GM18858 (cell line): ENCODE measurements at regions not wholly inside any gene's neighbourhood (a gene's known extent, or its start where the extent isn't known, plus 50 kb on each side); places are given as distances from the start of the nearest gene placed in this dataset.

Experiments used
- ATAC-seq: cut with Tn5 transposase; IDR thresholded peaks from one replicate; pipeline ENCODE4 v1.9.1; 2021; ENCODE audit not compliant: unreplicated experiment

DNA sequence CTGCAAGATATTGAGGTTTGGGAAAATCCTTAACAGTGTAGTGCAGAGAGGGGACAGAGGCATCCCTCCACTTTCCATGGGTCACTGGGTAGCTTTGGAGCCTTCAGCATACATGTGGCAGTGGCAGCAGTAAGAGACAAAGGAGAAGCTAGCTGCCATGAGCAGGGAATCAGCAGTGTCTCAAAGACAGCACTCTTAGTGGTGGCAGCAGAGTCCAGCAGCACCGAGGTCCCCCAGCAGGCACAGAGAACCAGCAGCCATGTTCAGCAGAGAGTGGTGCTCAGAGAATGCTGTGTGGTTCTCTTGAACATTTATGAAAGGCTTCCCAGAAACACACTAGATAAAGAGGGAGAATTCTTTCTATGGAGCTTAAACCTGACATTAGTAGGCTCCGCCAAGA is 308.5 kb downstream of the CENPC start:
- no peak for ATAC-seq

- ATAC-seq = no peak
These were observed 309.0 kb downstream of the CENPC start for GRCh38 chr4:67236318-67236717.

- no peak for ATAC-seq
These were observed 311.0 kb downstream of the CENPC start for GRCh38 chr4:67234296-67234695.

DNA sequence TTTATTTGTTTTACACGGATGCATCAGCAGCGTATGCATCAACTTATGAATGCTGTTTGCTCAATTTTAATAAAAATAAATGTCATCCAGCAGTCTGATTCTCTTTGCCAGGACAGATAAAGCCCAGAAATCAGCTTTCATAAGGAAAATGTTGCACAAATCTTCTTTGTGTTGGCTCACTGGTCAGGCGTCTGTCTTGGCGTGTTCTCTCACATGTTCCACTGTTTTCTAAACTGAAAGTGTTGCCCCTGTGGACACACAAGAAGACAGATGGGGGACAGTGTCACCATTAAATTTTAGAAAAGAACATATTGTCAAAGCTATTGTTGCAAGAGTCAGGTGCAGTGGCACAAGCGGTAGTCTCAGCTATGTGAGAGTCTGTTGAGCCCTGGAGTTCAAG is 316.2 kb downstream of the CENPC start:
- no peak for ATAC-seq

DNA sequence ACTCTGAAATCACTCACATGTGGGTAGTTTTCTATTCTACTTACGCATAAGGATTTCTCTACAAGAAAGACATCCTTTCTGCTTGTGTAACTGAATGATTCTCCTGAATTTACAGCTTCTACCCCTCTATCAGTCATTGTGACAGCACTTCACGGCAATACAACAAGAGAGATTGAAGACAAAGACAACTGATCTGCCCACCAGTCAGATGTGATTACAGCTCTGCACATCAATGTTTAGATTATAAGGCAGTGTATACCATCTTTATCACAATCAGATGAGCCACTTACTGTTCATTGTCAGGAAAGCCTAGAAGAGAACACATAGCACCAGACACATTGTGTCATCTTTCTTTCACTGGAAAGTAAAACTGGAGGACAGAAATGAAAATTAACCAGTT is 324.4 kb downstream of the CENPC start:
- ATAC-seq = no peak

DNA sequence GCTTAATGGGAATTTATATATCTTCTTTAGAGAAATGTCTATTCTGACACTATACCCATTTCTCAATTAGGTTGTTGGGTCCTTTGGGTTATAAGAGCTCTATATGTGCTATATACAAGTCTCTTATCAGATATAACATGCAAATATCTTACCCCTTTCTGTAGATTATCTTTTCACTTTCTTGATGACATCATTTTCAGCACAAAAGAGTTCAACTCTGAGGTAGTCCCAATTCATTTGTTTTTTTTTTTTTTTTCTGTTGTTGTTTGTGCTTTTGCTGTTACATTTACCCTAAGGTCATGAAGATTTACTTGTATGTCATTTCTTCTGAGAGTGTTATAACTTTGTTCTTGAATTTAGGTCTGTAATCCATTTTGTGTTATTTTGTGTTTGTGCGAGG is 326.4 kb downstream of the CENPC start:
- no peak for ATAC-seq

- no peak for ATAC-seq
These were observed 337.3 kb downstream of the CENPC start for GRCh38 chr4:67207941-67208441.

DNA sequence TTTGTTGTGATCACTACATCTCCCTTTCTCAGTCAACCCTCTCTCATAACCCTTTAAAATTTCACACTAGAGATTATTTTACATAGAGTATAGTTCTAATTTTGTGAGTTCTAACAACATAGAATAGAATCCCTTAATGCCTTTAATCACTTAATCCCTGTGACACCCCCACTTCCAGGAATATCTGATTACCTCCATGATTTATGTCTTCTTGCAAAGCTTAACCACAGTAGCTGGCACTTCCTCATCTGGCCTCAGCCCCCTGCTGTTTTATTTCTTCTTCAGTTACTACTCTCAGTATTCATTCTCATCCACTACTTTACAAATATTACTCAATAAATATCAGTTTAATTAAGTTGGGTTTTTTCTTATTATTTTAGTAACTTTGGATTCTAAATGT is 340.9 kb downstream of the CENPC start:
- ATAC-seq = no peak

DNA sequence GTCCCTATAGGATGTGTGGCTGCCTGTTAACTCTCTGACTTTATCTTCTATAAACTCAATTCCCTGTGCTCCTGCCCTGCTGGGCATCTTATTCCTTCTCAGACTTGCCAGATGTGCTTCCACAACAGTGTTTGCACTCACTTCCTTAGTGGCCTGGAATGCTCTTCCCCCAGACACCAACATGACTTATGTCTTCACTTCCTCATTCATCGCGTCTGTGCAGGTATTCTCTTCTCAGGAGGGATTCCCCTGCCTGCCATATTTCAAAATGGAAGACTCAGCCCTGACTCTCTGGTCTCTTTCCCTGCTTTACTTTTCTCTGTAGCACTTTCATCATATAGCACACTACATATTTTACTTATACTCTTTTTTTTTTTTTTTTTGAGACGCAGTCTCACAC is 344.0 kb downstream of the CENPC start:
- ATAC-seq = no peak

GRCh38 chr4:67198727-67199126 is 346.6 kb downstream of the CENPC start:
- no peak for ATAC-seq

DNA sequence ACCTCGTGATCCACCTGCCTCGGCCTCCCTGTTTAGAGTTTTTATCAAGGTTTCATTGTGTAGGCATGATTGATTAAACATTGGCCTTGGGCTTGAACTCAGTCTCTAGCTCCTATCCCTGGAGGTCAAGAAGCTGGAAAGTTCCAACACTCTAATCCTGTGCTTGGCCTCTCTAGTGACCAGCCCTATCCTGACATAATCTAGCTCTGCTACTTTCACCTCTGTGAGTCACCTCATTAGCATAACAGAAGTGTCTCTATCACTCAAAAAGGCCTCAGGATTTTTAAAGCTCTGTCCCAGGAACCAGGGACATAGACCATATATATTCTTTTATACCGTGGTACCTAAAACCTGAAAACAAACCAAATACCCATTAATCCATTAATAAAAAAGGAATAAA is 377.5 kb downstream of the CENPC start:
- ATAC-seq = no peak

DNA sequence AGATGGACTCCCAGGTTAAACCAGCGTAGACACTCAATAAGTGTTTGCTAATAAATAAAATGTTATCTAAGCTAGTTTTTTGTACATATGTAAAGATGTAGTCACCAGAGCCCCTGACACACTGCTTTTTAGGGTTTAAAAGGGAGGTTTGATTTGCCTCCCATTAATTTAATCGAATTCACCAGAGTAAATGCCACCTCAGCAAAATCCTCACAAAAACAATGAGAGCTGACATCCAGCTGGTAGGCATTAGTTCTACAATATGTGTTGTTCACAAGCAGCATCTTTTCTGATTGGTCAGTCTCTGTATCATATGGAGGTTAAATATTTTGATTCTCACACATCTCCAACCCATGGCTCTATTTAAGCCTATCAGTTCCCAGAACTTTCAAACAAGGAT is 382.6 kb downstream of the CENPC start:
- ATAC-seq = no peak

GRCh38 chr4:67161311-67161710 is 384.0 kb downstream of the CENPC start:
- no peak for ATAC-seq

DNA sequence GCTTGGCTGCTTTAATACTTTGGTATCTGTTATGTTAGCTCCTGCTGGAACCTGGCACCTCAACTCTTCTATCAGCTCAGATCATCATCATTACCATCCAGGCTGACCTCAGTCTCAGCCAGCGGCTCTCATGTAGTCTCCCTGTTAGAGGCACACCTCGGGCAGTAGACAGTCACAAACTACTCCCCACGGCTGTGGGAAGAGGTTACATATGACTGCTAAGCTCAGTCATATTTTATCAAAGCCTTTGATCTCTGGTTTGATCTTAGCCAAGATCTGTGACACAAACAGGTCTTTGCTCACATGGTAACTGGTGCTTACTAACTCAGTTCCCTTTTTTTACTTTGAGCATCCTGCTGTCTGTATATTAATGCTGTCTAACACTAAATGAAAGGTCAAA is 384.9 kb downstream of the CENPC start:
- no peak for ATAC-seq

DNA sequence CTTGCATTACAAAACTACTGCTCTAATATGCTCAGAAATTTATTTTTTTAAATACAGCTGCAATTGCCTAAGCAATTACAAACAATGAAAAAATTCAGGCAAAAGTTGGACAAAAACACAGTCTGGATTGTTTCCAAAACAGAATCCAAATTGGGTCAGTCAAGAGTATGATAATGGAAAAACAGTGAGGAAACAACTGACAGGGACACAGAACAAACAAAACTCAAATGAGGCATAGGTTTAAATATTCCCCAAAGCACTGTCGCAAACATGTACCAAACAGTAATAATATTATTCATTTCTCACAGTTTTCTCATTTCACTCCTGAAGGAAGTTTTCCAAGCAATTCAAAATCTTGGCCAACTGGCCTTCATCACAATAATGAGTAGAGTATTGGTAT is 386.6 kb downstream of the CENPC start:
- no peak for ATAC-seq

DNA sequence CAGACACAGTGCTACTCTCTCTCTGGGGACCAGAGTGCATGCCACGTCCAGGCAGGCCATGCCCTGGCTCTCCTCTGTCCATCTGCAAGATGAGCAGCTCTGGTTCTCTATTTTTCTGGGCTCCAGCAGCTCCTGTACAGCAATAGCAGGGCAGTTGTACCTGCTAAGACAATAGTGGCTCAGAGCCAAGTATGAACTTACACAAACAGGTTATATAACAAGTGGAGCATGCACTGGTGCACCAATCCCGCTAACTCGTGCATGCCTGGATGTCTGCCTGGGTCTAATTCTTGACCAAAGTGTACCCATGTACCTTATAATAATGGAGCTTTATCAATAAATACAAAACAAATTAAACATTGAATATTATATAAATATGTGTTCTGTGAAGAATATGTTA is 392.3 kb downstream of the CENPC start:
- ATAC-seq = no peak

GRCh38 chr4:67151376-67152343 is 393.6 kb downstream of the CENPC start:
- no peak for ATAC-seq

GRCh38 chr4:67141586-67141985 is 403.7 kb downstream of the CENPC start:
- no peak for ATAC-seq

GRCh38 chr4:67134616-67135015 is 410.7 kb downstream of the CENPC start:
- ATAC-seq = no peak

DNA sequence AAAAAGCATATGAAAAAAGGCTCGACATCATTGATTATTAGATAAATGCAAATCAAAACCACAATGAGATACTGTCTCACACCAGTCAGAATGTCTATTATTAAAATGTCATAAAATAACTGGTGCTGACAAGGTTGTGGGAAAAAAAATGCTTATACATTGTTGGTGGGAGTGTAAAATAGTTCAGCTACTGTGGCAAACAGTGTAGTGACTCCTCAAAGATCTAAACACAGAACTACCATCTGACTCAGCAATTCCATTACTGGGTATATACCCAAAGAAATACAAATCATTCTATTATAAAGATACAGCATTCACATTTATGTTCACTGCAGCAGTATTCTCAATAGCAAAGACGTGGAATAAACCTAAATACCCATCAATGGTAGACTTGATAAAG is 412.1 kb downstream of the CENPC start:
- no peak for ATAC-seq

- ATAC-seq = peak; percentile 98
These were observed 414.1 kb downstream of the CENPC start for GRCh38 chr4:67131224-67131623.

GRCh38 chr4:67130411-67130810 is 414.9 kb downstream of the CENPC start:
- ATAC-seq = no peak

- no peak for ATAC-seq
These were observed 418.7 kb downstream of the CENPC start for GRCh38 chr4:67126570-67126969.
